HG03108 (cell line): ENCODE measurements at regions not wholly inside any gene's neighbourhood (a gene's known extent, or its start where the extent isn't known, plus 50 kb on each side); places are given as distances from the start of the nearest gene placed in this dataset.
"Not testable (repeated sequence)": the region's sequence is repeated elsewhere in the genome, so short reads cannot be mapped to it uniquely, and the experiment has no call there.

Source experiments
- ATAC-seq: cut with Tn5 transposase; IDR thresholded peaks from one replicate; pipeline ENCODE4 v1.9.1; 2021; ENCODE audit warnings: moderate library complexity; ENCODE audit not compliant: unreplicated experiment

- no peak for ATAC-seq
Measured at GRCh38 chr18:33820517-33821371, 242.7 kb downstream of the ASXL3 start.

DNA sequence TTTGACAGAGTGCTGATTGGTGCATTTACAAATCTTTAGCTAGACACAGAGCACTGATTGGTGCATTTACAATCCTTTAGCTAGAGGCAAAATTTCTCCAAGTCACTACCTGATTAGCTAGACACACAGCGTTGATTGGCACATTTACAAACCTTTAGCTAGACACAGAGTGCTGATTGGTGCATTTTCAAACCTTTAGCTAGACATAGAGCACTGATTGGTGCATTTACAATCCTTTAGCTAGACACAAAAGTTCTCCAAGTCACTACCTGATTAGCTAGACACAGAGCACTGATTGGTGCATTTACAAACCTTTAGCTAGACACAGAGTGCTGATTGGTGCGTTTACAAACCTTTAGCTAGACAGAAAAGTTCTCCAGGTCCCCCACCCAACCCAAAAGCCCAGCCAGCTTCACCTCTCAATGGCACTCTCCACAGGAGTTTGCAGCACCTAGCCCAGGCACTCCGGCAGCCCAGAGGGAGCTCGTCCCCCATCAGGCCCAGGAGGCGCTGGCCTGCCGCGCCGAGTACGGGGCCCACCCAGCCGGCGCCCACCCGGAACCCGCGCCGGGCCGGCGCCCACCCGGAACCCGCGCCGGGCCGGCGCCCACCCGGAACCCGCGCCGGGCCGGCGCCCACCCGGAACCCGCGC is 241.8 kb downstream of the ASXL3 start:
- not testable (repeated sequence) for ATAC-seq

- no peak for ATAC-seq
Measured at GRCh38 chr18:33818145-33818544, 240.1 kb downstream of the ASXL3 start.

DNA sequence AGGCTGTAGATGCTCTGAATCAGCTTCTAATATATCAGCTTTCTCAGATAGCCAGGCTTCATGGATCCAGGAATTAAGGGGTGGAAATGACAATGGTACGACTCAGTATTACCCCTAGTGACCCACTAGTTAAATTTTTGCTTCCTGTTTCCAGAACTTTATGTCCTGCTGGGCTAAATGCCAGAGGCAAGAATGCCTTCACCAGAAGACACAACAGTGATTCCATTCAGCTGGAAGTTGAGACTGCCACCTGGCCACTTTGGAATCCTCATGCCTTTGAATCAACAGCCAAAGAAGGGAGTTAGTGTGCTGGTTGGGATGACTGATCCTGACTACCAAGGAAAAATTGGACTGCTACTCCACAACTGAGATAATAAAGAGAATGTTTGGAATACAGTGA is 239.1 kb downstream of the ASXL3 start:
- no peak for ATAC-seq

DNA sequence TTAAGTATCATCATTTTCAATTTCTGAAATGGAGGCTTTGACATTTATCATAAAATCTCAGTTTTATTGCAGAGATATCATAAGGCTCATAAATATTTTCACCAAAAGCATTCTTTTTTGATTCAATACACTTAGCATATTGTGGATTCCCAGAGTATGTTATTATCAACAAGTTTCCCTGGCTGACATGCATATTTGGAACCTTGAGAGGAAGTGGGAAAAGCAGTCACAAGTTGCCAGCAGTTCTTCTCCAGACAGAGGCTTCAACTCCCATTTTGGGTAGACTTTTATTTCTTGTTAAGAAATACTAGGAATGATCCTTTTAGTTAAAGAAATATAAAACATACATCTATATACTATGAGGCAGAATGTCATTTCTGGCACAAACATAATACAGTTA is 236.5 kb downstream of the ASXL3 start:
- ATAC-seq, result no peak

- no peak for ATAC-seq
Measured at GRCh38 chr18:33812186-33812585, 234.2 kb downstream of the ASXL3 start.

DNA sequence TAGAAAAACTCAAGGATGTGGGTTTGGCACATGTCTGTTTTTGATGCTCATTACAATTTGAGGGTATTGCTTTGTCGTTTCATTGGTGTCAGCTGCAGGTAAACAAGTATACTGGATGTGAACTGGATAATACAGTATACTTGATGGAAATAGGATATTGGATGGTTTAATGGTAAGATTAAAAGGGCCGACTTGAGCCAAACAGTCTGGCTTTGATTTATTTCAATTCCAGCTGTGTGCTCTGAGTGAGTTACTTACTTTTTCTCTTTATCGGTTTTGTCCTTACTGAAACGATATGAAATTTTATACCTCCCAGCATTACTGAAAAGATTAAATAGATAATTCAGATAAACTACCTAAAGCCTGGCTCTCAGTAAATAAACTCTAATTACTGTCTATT is 227.6 kb downstream of the ASXL3 start:
- no peak for ATAC-seq

DNA sequence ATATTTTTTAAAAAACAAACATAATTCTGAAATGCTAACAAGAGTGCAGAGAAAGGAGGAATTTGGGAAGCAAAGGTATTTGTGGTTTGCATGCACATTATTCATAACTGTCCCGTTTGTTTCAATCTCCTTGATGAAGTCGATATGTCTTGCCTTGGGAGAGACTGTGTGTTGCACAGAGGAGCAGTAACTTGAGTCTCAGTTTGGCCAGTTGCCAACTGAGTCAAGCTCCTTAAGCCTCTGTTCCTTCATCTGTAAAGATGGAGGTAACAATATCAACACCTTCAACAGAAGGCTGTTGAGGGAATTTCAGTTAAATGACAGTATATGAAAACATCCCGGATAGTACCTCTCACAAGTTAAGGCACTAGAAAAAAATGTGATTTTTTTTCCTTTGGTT is 226.2 kb downstream of the ASXL3 start:
- no peak for ATAC-seq

DNA sequence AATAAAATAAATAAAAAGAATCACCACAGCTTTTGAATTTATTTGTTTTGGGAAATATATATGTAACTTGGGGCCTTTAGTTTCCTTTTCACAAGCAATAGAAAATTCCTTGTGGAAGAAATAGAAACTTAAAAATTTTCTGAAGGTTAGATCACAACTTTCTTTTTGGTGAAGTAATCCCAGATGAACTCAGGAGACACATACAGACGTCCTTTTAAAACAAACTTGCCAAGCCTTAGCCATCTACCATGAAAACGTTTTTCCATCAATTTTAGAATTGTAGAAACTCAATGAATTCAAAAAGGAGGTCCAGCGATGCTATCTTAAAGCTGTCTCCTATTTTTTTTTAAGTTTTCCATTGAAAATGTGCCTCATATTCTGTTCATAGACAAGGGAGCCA is 225.6 kb downstream of the ASXL3 start:
- ATAC-seq, result no peak

GRCh38 chr18:33802955-33803354 is 224.9 kb downstream of the ASXL3 start:
- ATAC-seq, result no peak
